ENCODE measurements at regions not wholly inside any gene's neighbourhood (a gene's known extent, or its start where the extent isn't known, plus 50 kb on each side); places are given as distances from the start of the nearest gene placed in this dataset.

DNA sequence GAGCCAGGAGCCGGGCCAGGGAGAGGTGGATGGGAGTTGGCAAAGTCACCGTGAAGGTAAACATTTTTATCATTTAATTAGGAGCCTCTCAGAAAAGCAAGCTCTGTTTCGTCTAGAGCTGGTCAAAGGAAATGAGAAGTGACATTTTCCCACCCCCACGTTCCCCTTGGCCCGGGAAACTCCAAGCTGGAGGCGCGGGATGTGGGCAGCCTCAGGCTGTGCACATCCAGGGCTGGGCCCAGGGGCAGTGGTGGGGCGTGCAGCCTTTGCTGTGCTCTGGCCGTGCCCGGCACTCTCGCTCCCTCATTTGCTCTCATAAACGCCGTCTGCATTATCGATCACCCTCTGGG is 135.6 kb upstream of the RET start:
- no peak overlapping the region for H2AK9ac ChIP-seq (replicated peaks; ENCODE audit: low read depth, low read length, poor library complexity)
- CTCF ChIA-PET = no interaction called here
- in situ Hi-C loops (cut with MboI; ENCODE audit: low sequenced_read_pairs) (no loop called here), intact Hi-C loops (cut with micrococcal nuclease) (no loop called here), dilution Hi-C loops (cut with HindIII; ENCODE audit: low sequenced_read_pairs, unreplicated experiment) (no loop called here)
- no peak overlapping the region for H3K23ac ChIP-seq (ENCODE audit: low read depth, low read length)
- H4K5ac ChIP-seq (ENCODE audit: low read depth, low read length) = no peak overlapping the region
- H3K4ac ChIP-seq (ENCODE audit: low read depth, low read length) = no peak overlapping the region
- peaks cover 2% of the 10 kb centered on the region; the same call in 1 of the 2 replicates for H3K9me1 ChIP-seq (ENCODE audit: insufficient read depth, low read length)
- TF ChIP-seq MAZ (IDR thresholded peaks at IDR 0.05; ENCODE audit: borderline replicate concordance, low read depth, low read length) (no peak), SMC3 (IDR thresholded peaks at IDR 0.05; ENCODE audit: low read depth, low read length) (no peak), RAD21 (IDR thresholded peaks at IDR 0.05; ENCODE audit: low read length) (no peak), FOS (IDR thresholded peaks at IDR 0.05; ENCODE audit: low read depth, low read length) (no peak), CEBPB (IDR thresholded peaks at IDR 0.05; ENCODE audit: low read depth, low read length) (no peak), MXI1 (IDR thresholded peaks at IDR 0.05; ENCODE audit: borderline replicate concordance, low read depth, low read length) (no peak), NFE2L2 (IDR thresholded peaks at IDR 0.05; ENCODE audit: low read depth, low read length) (no peak), MAFK (IDR thresholded peaks at IDR 0.05; ENCODE audit: low read depth, low read length) (no peak), RFX5 (IDR thresholded peaks at IDR 0.05; ENCODE audit: low read depth, low read length) (no peak), CHD1 (IDR thresholded peaks at IDR 0.05; ENCODE audit: low read depth, low read length) (no peak), POLR2A (IDR thresholded peaks at IDR 0.05; ENCODE audit: low read depth, low read length) (no peak), RCOR1 (IDR thresholded peaks at IDR 0.05; ENCODE audit: insufficient replicate concordance, low read length) (no peak), BHLHE40 (IDR thresholded peaks at IDR 0.05; ENCODE audit: low read depth, low read length) (no peak)
- TF ChIP-seq, protein P1, sequence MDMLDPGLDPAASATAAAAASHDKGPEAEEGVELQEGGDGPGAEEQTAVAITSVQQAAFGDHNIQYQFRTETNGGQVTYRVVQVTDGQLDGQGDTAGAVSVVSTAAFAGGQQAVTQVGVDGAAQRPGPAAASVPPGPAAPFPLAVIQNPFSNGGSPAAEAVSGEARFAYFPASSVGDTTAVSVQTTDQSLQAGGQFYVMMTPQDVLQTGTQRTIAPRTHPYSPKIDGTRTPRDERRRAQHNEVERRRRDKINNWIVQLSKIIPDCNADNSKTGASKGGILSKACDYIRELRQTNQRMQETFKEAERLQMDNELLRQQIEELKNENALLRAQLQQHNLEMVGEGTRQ (IDR thresholded peaks at IDR 0.05; ENCODE audit: low read depth, low read length) = no peak
- TF ChIP-seq, protein P2, sequence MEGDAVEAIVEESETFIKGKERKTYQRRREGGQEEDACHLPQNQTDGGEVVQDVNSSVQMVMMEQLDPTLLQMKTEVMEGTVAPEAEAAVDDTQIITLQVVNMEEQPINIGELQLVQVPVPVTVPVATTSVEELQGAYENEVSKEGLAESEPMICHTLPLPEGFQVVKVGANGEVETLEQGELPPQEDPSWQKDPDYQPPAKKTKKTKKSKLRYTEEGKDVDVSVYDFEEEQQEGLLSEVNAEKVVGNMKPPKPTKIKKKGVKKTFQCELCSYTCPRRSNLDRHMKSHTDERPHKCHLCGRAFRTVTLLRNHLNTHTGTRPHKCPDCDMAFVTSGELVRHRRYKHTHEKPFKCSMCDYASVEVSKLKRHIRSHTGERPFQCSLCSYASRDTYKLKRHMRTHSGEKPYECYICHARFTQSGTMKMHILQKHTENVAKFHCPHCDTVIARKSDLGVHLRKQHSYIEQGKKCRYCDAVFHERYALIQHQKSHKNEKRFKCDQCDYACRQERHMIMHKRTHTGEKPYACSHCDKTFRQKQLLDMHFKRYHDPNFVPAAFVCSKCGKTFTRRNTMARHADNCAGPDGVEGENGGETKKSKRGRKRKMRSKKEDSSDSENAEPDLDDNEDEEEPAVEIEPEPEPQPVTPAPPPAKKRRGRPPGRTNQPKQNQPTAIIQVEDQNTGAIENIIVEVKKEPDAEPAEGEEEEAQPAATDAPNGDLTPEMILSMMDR (conservative IDR thresholded peaks at IDR 0.05; ENCODE audit: low read depth, low read length) = no peak
- TF ChIP-seq, protein P3, sequence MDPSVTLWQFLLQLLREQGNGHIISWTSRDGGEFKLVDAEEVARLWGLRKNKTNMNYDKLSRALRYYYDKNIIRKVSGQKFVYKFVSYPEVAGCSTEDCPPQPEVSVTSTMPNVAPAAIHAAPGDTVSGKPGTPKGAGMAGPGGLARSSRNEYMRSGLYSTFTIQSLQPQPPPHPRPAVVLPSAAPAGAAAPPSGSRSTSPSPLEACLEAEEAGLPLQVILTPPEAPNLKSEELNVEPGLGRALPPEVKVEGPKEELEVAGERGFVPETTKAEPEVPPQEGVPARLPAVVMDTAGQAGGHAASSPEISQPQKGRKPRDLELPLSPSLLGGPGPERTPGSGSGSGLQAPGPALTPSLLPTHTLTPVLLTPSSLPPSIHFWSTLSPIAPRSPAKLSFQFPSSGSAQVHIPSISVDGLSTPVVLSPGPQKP (IDR thresholded peaks at IDR 0.05; ENCODE audit: borderline replicate concordance, low read depth, low read length) = no peak
- no peak for ATAC-seq (ENCODE audit: low read depth)
- no peak overlapping the region for H2BK5ac ChIP-seq (ENCODE audit: low read depth, low read length, poor library complexity, severe bottlenecking)
- DNase-seq = no peak
- H3K27ac ChIP-seq (ENCODE audit: insufficient read depth, low read length) = no peak overlapping the region
- no peak overlapping the region for H2BK15ac ChIP-seq (ENCODE audit: low read depth, low read length)
- POLR2A ChIA-PET (ENCODE audit: unreplicated experiment) = no interaction called here
- no peaks in the 10 kb centered on the region for H3K36me3 ChIP-seq (ENCODE audit: control insufficient read depth, insufficient read depth, low read length)
- no TSS peak for BruUV-seq (replicated peaks)
- H3K18ac ChIP-seq (ENCODE audit: low read depth, low read length) = no peak overlapping the region
- no peak overlapping the region for H2AK5ac ChIP-seq (ENCODE audit: low read depth, low read length)
- H4K20me1 ChIP-seq (ENCODE audit: insufficient read depth, low read length) = no peaks in the 10 kb centered on the region
- H3K4me1 ChIP-seq (ENCODE audit: control insufficient read depth, insufficient read depth, low read length) = no peaks in the 10 kb centered on the region
- H3K9me3 ChIP-seq (ENCODE audit: control insufficient read depth, insufficient read depth, low read length) = no peaks in the 10 kb centered on the region
- H4K91ac ChIP-seq (ENCODE audit: insufficient read depth, low read depth, low read length) = no peak overlapping the region
- H3K14ac ChIP-seq (replicated peaks; ENCODE audit: low read depth, low read length) = no peak overlapping the region
- WGBS, 2 experiments (ENCODE audit: extremely low coverage in 2 of 2, insufficient read length in 1 of 2) = 35% methylated on average over 9 of the region's 14 CpGs; no CpG with 5 or more reads in 1 of the 2 experiments
- no peak overlapping the region for H3K56ac ChIP-seq (ENCODE audit: extremely low read depth, insufficient read depth, low read length)
- no peak overlapping the region for H2AFZ ChIP-seq (replicated peaks; ENCODE audit: low read length, poor library complexity)
- H4K8ac ChIP-seq (ENCODE audit: low read depth in 2 of 2, low read length in 2 of 2) = no peak overlapping the region
- H3K4me3 ChIP-seq (ENCODE audit: insufficient read depth, low read depth, low read length) = no peak overlapping the region
- H3K4me2 ChIP-seq (ENCODE audit: low read depth, low read length) = no peak overlapping the region
- no peak overlapping the region for H2BK120ac ChIP-seq (ENCODE audit: low read depth, low read length)
- no peaks in the 10 kb centered on the region; the same call in 1 of the 2 replicates for H3K27me3 ChIP-seq (ENCODE audit: control insufficient read depth, insufficient read depth, low read length)
- no peak overlapping the region for H2BK20ac ChIP-seq (ENCODE audit: low read depth, low read length)
- H3K9ac ChIP-seq (ENCODE audit: low read depth, low read length) = no peak overlapping the region
- no peaks in the 10 kb centered on the region for H3K79me1 ChIP-seq (ENCODE audit: low read depth in 1 of 2, low read length in 2 of 2)

Data from IMR-90 (cell line).